Neural cell (in vitro differentiated cells): ENCODE measurements at regions not wholly inside any gene's neighbourhood (a gene's known extent, or its start where the extent isn't known, plus 50 kb on each side); places are given as distances from the start of the nearest gene placed in this dataset.

ENCODE experiments used
- H2AFZ ChIP-seq: fragments of 200-600, 300-800 bp; sonication (generic), shearing (Covaris generic); 2 replicates; pipeline ENCODE4 v1.6.0; 2014; ENCODE audit warnings: low read depth, mild to moderate bottlenecking, antibody characterized with exemption, low read length, moderate library complexity
- H3F3A ChIP-seq: fragments of 200-600 bp; shearing (Covaris generic); 2 replicates; pipeline ENCODE4 v1.6.1; 2016; ENCODE audit warnings: mild to moderate bottlenecking, moderate library complexity, mixed read lengths, antibody characterized with exemption, low read length; ENCODE audit not compliant: insufficient read depth, poor library complexity, severe bottlenecking
- H3K27ac ChIP-seq: fragments of 200-600, 300-800 bp; sonication (generic), shearing (Covaris generic); 2 replicates; pipeline ENCODE4 v1.5.1; 2014; ENCODE audit warnings: mild to moderate bottlenecking, low read length, moderate library complexity
- H3K27me3 ChIP-seq: fragments of 300-800, 200-600 bp; sonication (generic), shearing (Covaris generic); 2 replicates; pipeline ENCODE4 v1.6.0; 2014; ENCODE audit warnings: mild to moderate bottlenecking, low read depth, low read length, moderate library complexity; ENCODE audit not compliant: insufficient read depth
- H3K36me3 ChIP-seq: fragments of 300-800, 200-600 bp; sonication (generic), shearing (Covaris generic); 2 replicates; pipeline ENCODE4 v1.5.1; 2014; ENCODE audit warnings: mild to moderate bottlenecking, antibody characterized with exemption, low read length, moderate library complexity; ENCODE audit not compliant: insufficient read depth
- H3K4me2 ChIP-seq: fragments of 300-800, 200-600 bp; sonication (generic), shearing (Covaris generic); 2 replicates; pipeline ENCODE4 v1.6.0; 2014; ENCODE audit warnings: mild to moderate bottlenecking, low read length
- H3K4me3 ChIP-seq: fragments of 300-800, 200-600 bp; sonication (generic), shearing (Covaris generic); 2 replicates; pipeline ENCODE4 v1.5.1; 2014; ENCODE audit warnings: mild to moderate bottlenecking, low read length, moderate library complexity
- H3K79me2 ChIP-seq: fragments of 200-600 bp; shearing (Covaris generic); replicated peaks from 2 replicates; pipeline ENCODE4 v1.6.0; 2014; ENCODE audit warnings: mild to moderate bottlenecking, low read length, moderate library complexity; ENCODE audit not compliant: insufficient read depth
- H3K9ac ChIP-seq: fragments of 300-800, 200-600 bp; sonication (generic), shearing (Covaris generic); 2 replicates; pipeline ENCODE4 v1.6.1; 2016; ENCODE audit warnings: mild to moderate bottlenecking, low read length, mixed read lengths
- H3K9me2 ChIP-seq: fragments of 200-600 bp; shearing (Covaris generic); 2 replicates; pipeline ENCODE4 v1.6.1; 2016; ENCODE audit warnings: mild to moderate bottlenecking, low read length, mixed read lengths; ENCODE audit not compliant: insufficient read depth
- H3K9me3 ChIP-seq: fragments of 200-600, 300-800 bp; sonication (generic), shearing (Covaris generic); 2 replicates; pipeline ENCODE4 v1.6.1; 2016; ENCODE audit warnings: mild to moderate bottlenecking, mixed run types, low read length, moderate library complexity, mixed read lengths
- H4K20me1 ChIP-seq: fragments of 200-600 bp; shearing (Covaris generic); 2 replicates; pipeline ENCODE4 v1.6.1; 2016; ENCODE audit warnings: mild to moderate bottlenecking, mixed run types; ENCODE audit not compliant: insufficient read depth
- EP300 ChIP-seq: fragments of 450-650 bp; conservative IDR thresholded peaks from 2 replicates; pipeline ENCODE4 v1.6.1; 2014; ENCODE audit warnings: antibody characterized with exemption, mild to moderate bottlenecking, moderate library complexity; ENCODE audit not compliant: poor library complexity, severe bottlenecking
- EZH2 ChIP-seq: fragments of 200-600, 300-800 bp; shearing (Covaris generic), sonication (generic); IDR thresholded peaks from 2 replicates; pipeline ENCODE4 v1.6.1; 2014; ENCODE audit warnings: antibody characterized with exemption, low read length, borderline replicate concordance, mild to moderate bottlenecking; ENCODE audit not compliant: insufficient read depth, poor library complexity, severe bottlenecking
- MXI1 ChIP-seq: fragments of 450-650 bp; conservative IDR thresholded peaks from 2 replicates; pipeline ENCODE4 v1.6.1; 2014; ENCODE audit warnings: antibody characterized with exemption, mild to moderate bottlenecking; ENCODE audit not compliant: poor library complexity, severe bottlenecking
- POLR2AphosphoS5 ChIP-seq: IDR thresholded peaks from 2 replicates; pipeline ENCODE4 v1.6.1; 2012
- RAD21 ChIP-seq: fragments of 450-650 bp; conservative IDR thresholded peaks from 2 replicates; pipeline ENCODE4 v1.6.1; 2014; ENCODE audit warnings: antibody characterized with exemption, mild to moderate bottlenecking, moderate library complexity
- SMC3 ChIP-seq: fragments of 450-650 bp; conservative IDR thresholded peaks from 2 replicates; pipeline ENCODE4 v1.6.1; 2014; ENCODE audit warnings: antibody characterized with exemption, mild to moderate bottlenecking, moderate library complexity; ENCODE audit not compliant: poor library complexity
- TAF1 ChIP-seq: IDR thresholded peaks from 2 replicates; pipeline ENCODE4 v1.6.1; 2012; ENCODE audit warnings: low read depth
- TF ChIP-seq, protein P1 (sequence below): fragments of 450-650 bp; IDR thresholded peaks from 2 replicates; pipeline ENCODE4 v1.5.1; 2014; ENCODE audit warnings: antibody characterized with exemption, mild to moderate bottlenecking, moderate library complexity; ENCODE audit not compliant: poor library complexity, severe bottlenecking
- TF ChIP-seq, protein P2 (sequence below): IDR thresholded peaks from 2 replicates; pipeline ENCODE4 v1.6.1; 2012; ENCODE audit warnings: borderline replicate concordance

DNA sequence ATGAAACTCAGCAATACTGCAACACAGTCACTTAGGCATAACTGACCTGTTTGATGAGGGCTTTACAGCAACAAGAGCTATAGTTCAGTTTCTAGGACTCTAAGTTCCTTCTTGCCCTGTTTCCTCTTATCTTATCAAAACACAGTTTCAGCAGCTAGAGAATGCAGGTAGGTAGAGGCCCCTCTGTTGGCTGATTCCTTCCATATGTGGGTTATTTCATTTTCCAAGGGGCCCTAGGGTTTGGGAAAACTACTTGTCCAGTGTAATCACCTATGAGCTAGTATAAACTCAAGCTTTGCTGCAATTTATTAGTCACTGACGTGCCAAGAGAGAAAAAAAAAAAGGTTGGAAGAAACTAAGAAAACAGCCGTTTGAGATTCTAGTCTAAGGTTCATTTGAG, 607.7 kb upstream of the USP24 start:
- H3K9ac ChIP-seq = no peak overlapping the region
- H3K9me3 ChIP-seq = no peaks in the 10 kb centered on the region
- H3K9me2 ChIP-seq = no peaks in the 10 kb centered on the region
- H3K36me3 ChIP-seq = no peaks in the 10 kb centered on the region
- no peaks in the 10 kb centered on the region for H3F3A ChIP-seq
- no peaks in the 10 kb centered on the region for H4K20me1 ChIP-seq
- H3K4me3 ChIP-seq = no peak overlapping the region
- no peak overlapping the region for H3K27ac ChIP-seq
- no peak for TF ChIP-seq MXI1
- TF ChIP-seq EZH2 = no peak
- TF ChIP-seq, protein P1, sequence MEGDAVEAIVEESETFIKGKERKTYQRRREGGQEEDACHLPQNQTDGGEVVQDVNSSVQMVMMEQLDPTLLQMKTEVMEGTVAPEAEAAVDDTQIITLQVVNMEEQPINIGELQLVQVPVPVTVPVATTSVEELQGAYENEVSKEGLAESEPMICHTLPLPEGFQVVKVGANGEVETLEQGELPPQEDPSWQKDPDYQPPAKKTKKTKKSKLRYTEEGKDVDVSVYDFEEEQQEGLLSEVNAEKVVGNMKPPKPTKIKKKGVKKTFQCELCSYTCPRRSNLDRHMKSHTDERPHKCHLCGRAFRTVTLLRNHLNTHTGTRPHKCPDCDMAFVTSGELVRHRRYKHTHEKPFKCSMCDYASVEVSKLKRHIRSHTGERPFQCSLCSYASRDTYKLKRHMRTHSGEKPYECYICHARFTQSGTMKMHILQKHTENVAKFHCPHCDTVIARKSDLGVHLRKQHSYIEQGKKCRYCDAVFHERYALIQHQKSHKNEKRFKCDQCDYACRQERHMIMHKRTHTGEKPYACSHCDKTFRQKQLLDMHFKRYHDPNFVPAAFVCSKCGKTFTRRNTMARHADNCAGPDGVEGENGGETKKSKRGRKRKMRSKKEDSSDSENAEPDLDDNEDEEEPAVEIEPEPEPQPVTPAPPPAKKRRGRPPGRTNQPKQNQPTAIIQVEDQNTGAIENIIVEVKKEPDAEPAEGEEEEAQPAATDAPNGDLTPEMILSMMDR = no peak
- TF ChIP-seq EP300 = no peak
- TF ChIP-seq SMC3 = no peak
- TF ChIP-seq RAD21 = no peak
- TF ChIP-seq, protein P2, sequence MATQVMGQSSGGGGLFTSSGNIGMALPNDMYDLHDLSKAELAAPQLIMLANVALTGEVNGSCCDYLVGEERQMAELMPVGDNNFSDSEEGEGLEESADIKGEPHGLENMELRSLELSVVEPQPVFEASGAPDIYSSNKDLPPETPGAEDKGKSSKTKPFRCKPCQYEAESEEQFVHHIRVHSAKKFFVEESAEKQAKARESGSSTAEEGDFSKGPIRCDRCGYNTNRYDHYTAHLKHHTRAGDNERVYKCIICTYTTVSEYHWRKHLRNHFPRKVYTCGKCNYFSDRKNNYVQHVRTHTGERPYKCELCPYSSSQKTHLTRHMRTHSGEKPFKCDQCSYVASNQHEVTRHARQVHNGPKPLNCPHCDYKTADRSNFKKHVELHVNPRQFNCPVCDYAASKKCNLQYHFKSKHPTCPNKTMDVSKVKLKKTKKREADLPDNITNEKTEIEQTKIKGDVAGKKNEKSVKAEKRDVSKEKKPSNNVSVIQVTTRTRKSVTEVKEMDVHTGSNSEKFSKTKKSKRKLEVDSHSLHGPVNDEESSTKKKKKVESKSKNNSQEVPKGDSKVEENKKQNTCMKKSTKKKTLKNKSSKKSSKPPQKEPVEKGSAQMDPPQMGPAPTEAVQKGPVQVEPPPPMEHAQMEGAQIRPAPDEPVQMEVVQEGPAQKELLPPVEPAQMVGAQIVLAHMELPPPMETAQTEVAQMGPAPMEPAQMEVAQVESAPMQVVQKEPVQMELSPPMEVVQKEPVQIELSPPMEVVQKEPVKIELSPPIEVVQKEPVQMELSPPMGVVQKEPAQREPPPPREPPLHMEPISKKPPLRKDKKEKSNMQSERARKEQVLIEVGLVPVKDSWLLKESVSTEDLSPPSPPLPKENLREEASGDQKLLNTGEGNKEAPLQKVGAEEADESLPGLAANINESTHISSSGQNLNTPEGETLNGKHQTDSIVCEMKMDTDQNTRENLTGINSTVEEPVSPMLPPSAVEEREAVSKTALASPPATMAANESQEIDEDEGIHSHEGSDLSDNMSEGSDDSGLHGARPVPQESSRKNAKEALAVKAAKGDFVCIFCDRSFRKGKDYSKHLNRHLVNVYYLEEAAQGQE = no peak
- no peak for TF ChIP-seq TAF1
- no peak for TF ChIP-seq POLR2AphosphoS5
- H2AFZ ChIP-seq = no peak overlapping the region
- H3K79me2 ChIP-seq = no peaks in the 10 kb centered on the region
- no peaks in the 10 kb centered on the region for H3K27me3 ChIP-seq
- no peak overlapping the region for H3K4me2 ChIP-seq

DNA sequence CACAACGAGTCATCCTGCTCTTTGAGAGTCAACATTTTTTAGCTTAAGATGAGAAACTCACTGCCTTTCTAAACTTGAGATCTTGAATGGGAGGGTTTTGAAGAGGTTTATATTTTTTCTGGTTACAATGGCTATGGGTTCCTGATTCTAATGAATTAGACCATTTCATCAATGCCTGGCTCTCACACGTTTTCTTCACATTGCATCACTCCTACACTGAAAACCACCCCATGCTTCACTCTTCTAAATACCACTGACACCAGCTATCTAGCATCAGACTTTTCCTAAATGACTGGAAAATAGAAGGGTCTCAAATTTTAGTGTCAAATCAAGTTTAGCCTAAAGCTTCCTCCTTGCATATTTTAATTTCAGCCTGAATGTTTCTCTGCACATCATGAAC, 606.1 kb upstream of the USP24 start:
- Histone ChIP-seq H3F3A (no peaks in the 10 kb centered on the region), H3K36me3 (no peaks in the 10 kb centered on the region), H3K9ac (no peak overlapping the region), H3K4me2 (no peak overlapping the region), H3K27me3 (no peaks in the 10 kb centered on the region), H3K9me3 (no peaks in the 10 kb centered on the region), H3K4me3 (no peak overlapping the region), H3K27ac (no peak overlapping the region), H2AFZ (no peak overlapping the region), H3K79me2 (no peaks in the 10 kb centered on the region), H3K9me2 (no peaks in the 10 kb centered on the region), H4K20me1 (no peaks in the 10 kb centered on the region)
- TF ChIP-seq TAF1 = no peak

DNA sequence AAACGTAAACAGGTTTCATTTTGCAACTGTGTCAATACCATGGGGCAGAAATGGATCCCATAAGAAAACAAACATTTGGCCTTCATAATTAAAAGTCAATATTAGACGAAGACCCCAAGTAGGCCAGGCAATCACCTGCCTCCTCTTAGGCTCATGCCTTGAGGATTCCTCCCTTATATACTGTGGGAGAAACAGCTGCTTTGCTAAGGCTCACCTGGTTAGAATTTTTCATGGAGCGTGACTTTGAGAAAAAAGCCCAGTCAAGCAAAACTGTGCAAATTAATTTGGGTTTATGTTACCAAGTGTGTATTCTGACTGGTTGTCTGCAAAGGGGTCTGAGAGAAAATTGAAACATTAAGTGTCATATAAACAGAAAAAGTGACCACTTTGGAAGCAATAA, 605.3 kb upstream of the USP24 start:
- no peaks in the 10 kb centered on the region for H3K36me3 ChIP-seq
- TF ChIP-seq RAD21 = no peak
- no peaks in the 10 kb centered on the region for H4K20me1 ChIP-seq
- H3K4me2 ChIP-seq = no peak overlapping the region
- no peak overlapping the region for H3K27ac ChIP-seq
- no peaks in the 10 kb centered on the region for H3K9me2 ChIP-seq
- H3K27me3 ChIP-seq = no peaks in the 10 kb centered on the region
- no peaks in the 10 kb centered on the region for H3F3A ChIP-seq
- H3K9me3 ChIP-seq = no peaks in the 10 kb centered on the region
- H3K9ac ChIP-seq = no peak overlapping the region
- no peak overlapping the region for H3K4me3 ChIP-seq
- H2AFZ ChIP-seq = no peak overlapping the region
- H3K79me2 ChIP-seq = no peaks in the 10 kb centered on the region
